ENCODE measurements at regions not wholly inside any gene's neighbourhood (a gene's known extent, or its start where the extent isn't known, plus 50 kb on each side); places are given as distances from the start of the nearest gene placed in this dataset.

DNA sequence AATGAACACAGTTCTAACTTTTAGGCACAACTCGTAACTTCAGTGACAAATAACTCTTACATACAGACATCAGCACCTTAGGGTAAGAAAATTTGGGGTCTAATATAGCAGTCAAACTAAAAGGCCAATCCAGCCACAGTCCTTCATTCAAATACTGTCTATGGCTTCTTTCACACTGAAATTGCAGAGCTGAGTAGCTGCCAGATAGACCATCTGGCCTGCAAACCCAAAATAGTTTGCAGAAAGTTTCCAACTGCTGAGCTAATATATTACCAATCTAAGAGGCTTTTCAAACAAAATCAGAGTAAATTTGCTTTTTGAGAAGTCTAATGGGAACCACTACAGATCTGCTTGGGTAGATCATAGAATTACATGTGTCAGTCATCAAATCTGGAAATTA lies 183.4 kb downstream of the GALR1 start:
- Mint-ChIP-seq H3K9me3 (peaks cover 0 to 3% (median 0%) of the 10 kb centered on the region in 7 donors), H3K27ac (no peak overlapping the region), H3K4me3 (no peak overlapping the region), H3K27me3 (peaks cover 39% of the 10 kb centered on the region), H3K4me1 (no peaks in the 10 kb centered on the region), H3K36me3 (no peaks in the 10 kb centered on the region)
- ATAC-seq (ENCODE audit: low read depth in 2 of 2) (no peak), DNase-seq (no peak)
- no peaks in the 10 kb centered on the region for H3K36me3 ChIP-seq (ENCODE audit: control insufficient read depth, insufficient read depth, low read length)
- H3K4me3 ChIP-seq (ENCODE audit: low read depth, low read length), result no peak overlapping the region
- H3K4me1 ChIP-seq (ENCODE audit: control insufficient read depth, insufficient read depth, low read length, poor library complexity, severe bottlenecking), result no peaks in the 10 kb centered on the region
- H3K27ac ChIP-seq (ENCODE audit: insufficient read depth, low read length, poor library complexity, severe bottlenecking), result no peak overlapping the region
- H3K9me3 ChIP-seq (ENCODE audit: control insufficient read depth in 2 of 2, low read length in 2 of 2), result no peaks in the 10 kb centered on the region
- H3K27me3 ChIP-seq (ENCODE audit: control insufficient read depth, insufficient read depth, low read length), result no peaks in the 10 kb centered on the region

DNA sequence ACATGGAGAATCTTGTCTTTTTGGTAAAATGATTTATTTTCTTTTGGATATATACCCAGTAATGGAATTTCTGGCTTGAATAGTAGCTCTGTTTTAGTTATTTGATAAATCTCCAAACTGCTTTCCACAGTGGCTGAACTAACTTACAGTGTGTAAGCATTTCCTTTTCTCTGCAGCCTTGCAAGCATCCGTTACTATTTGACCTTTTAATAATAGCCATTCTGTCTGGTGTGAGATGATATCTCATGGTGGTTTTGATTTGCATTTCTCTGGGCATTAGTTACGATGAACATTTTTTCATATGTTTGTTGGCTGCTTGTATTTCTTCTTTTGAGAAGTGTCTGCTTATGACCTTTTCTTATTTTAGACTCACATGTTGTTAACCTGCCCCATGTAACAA lies 190.2 kb downstream of the GALR1 start:
- H3K36me3 Mint-ChIP-seq, result no peaks in the 10 kb centered on the region

DNA sequence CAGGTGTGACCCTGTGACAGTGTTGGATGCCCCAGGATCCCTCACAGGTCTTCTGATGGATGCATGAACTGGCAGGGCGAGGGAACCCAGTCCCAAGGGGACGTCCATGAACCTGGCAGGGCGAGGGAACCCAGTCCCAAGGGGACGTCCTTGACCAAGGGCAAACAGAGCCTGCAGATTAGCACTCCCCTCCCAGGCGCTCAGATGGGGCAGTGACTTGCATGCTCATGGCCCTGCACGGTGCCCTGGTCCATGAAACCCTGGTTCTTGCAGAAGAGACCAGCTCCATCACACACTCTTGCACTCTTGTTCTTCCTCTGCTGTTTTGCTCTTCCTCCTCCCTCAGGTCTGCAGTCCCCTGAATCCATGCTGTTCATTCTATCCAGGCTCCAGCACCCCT lies 192.7 kb downstream of the GALR1 start:
- no peaks in the 10 kb centered on the region for H3K4me1 Mint-ChIP-seq
- H3K27ac ChIP-seq (ENCODE audit: insufficient read depth, low read length, poor library complexity, severe bottlenecking), result no peak overlapping the region

More for the DNA sequence above, 190.2 kb downstream of the GALR1 start:
- no peak overlapping the region for H3K27ac Mint-ChIP-seq
- ATAC-seq (ENCODE audit: low read depth in 2 of 2) (no peak), DNase-seq (no peak)
- H3K36me3 ChIP-seq (ENCODE audit: control insufficient read depth, insufficient read depth, low read length), result no peaks in the 10 kb centered on the region
- no peaks in the 10 kb centered on the region for H3K4me1 Mint-ChIP-seq
- no peaks in the 10 kb centered on the region for H3K9me3 Mint-ChIP-seq
- H3K27me3 ChIP-seq (ENCODE audit: control insufficient read depth, insufficient read depth, low read length), result peaks cover 2% of the 10 kb centered on the region
- H3K4me1 ChIP-seq (ENCODE audit: control insufficient read depth, insufficient read depth, low read length, poor library complexity, severe bottlenecking), result no peaks in the 10 kb centered on the region
- H3K27me3 Mint-ChIP-seq, result peaks cover 19% of the 10 kb centered on the region
- H3K9me3 ChIP-seq (ENCODE audit: control insufficient read depth in 2 of 2, low read length in 2 of 2), result no peaks in the 10 kb centered on the region
- no peak overlapping the region for H3K4me3 Mint-ChIP-seq
- no peak overlapping the region for H3K27ac ChIP-seq (ENCODE audit: insufficient read depth, low read length, poor library complexity, severe bottlenecking)
- H3K4me3 ChIP-seq (ENCODE audit: low read depth, low read length), result no peak overlapping the region

DNA sequence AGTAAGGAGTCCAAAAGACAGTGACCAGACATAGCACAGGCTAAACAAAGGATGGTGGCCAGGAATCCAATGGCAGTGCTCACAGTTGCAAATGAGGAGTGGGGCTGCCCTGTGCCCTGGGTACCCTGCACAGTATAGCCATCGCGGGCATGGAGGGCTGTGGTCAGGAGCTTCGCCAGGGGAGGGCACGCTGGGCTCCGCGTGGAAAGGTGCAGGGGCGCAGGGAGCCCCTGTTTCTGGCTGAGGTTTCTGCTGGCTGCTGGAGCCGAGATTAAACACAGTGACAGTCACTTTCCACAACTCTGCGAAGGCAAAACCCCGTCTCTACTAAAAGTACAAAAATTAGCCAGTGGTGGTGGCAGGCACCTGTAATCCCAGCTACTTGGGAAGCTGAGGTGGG lies 194.7 kb downstream of the GALR1 start:
- H3K36me3 Mint-ChIP-seq, result no peaks in the 10 kb centered on the region

More for the DNA sequence above, 192.7 kb downstream of the GALR1 start:
- Histone ChIP-seq H3K9me3 (ENCODE audit: control insufficient read depth in 2 of 2, low read length in 2 of 2) (no peaks in the 10 kb centered on the region), H3K4me3 (ENCODE audit: low read depth, low read length) (no peak overlapping the region), H3K4me1 (ENCODE audit: control insufficient read depth, insufficient read depth, low read length, poor library complexity, severe bottlenecking) (no peaks in the 10 kb centered on the region), H3K36me3 (ENCODE audit: control insufficient read depth, insufficient read depth, low read length) (no peaks in the 10 kb centered on the region), H3K27me3 (ENCODE audit: control insufficient read depth, insufficient read depth, low read length) (peaks cover 2% of the 10 kb centered on the region)
- Mint-ChIP-seq H3K36me3 (no peaks in the 10 kb centered on the region), H3K27ac (peak overlapping the region in 1 of 3 donors; percentile 53), H3K4me3 (no peak overlapping the region), H3K9me3 (no peaks in the 10 kb centered on the region), H3K27me3 (peaks cover 8% of the 10 kb centered on the region)
- DNase-seq, result no peak
- ATAC-seq (ENCODE audit: low read depth in 2 of 2), result no peak

DNA sequence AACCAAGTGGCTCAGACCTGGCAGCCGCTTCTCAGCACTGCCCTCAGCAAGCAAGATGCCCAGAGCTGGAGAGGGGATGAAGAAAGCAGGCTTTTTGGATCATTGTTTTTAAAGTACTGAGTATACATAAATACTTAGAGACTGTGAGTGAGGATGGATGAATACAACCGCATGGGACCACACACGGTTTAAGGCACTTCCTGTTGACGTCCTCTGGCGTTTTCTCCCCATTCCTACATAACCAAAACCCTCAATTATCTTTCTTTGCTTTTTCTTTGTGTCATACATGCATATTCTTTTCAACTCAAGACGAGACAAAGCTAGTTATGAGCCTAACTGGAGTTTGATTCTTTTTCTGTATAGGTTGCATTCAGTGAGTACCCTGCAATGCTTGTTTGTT lies 198.4 kb downstream of the GALR1 start:
- DNase-seq (no peak), ATAC-seq (ENCODE audit: low read depth in 2 of 2) (no peak)
- H3K27ac Mint-ChIP-seq, result no peak overlapping the region
- no peaks in the 10 kb centered on the region for H3K4me1 Mint-ChIP-seq
- no peak overlapping the region for H3K4me3 ChIP-seq (ENCODE audit: low read depth, low read length)
- no peak overlapping the region for H3K27ac ChIP-seq (ENCODE audit: insufficient read depth, low read length, poor library complexity, severe bottlenecking)
- H3K36me3 ChIP-seq (ENCODE audit: control insufficient read depth, insufficient read depth, low read length), result no peaks in the 10 kb centered on the region
- no peaks in the 10 kb centered on the region for H3K9me3 ChIP-seq (ENCODE audit: control insufficient read depth in 2 of 2, low read length in 2 of 2)
- no peaks in the 10 kb centered on the region for H3K36me3 Mint-ChIP-seq
- H3K27me3 Mint-ChIP-seq, result peaks cover 11% of the 10 kb centered on the region
- H3K27me3 ChIP-seq (ENCODE audit: control insufficient read depth, insufficient read depth, low read length), result peaks cover 4% of the 10 kb centered on the region
- no peak overlapping the region for H3K4me3 Mint-ChIP-seq
- H3K9me3 Mint-ChIP-seq, result peaks cover 0 to 1% (median 0%) of the 10 kb centered on the region in 7 donors
- H3K4me1 ChIP-seq (ENCODE audit: control insufficient read depth, insufficient read depth, low read length, poor library complexity, severe bottlenecking), result no peaks in the 10 kb centered on the region

More for the DNA sequence above, 194.7 kb downstream of the GALR1 start:
- Mint-ChIP-seq H3K4me3 (no peak overlapping the region), H3K27ac (no peak overlapping the region), H3K27me3 (peaks cover 15% of the 10 kb centered on the region), H3K9me3 (peaks cover 0 to 1% (median 0%) of the 10 kb centered on the region in 7 donors), H3K4me1 (no peaks in the 10 kb centered on the region)
- peaks cover 2% of the 10 kb centered on the region for H3K27me3 ChIP-seq (ENCODE audit: control insufficient read depth, insufficient read depth, low read length)
- ATAC-seq (ENCODE audit: low read depth in 2 of 2), result no peak
- no peak overlapping the region for H3K4me3 ChIP-seq (ENCODE audit: low read depth, low read length)
- H3K9me3 ChIP-seq (ENCODE audit: control insufficient read depth in 2 of 2, low read length in 2 of 2), result no peaks in the 10 kb centered on the region
- H3K27ac ChIP-seq (ENCODE audit: insufficient read depth, low read length, poor library complexity, severe bottlenecking), result no peak overlapping the region
- H3K4me1 ChIP-seq (ENCODE audit: control insufficient read depth, insufficient read depth, low read length, poor library complexity, severe bottlenecking), result no peaks in the 10 kb centered on the region
- H3K36me3 ChIP-seq (ENCODE audit: control insufficient read depth, insufficient read depth, low read length), result no peaks in the 10 kb centered on the region
- DNase-seq, result no peak

DNA sequence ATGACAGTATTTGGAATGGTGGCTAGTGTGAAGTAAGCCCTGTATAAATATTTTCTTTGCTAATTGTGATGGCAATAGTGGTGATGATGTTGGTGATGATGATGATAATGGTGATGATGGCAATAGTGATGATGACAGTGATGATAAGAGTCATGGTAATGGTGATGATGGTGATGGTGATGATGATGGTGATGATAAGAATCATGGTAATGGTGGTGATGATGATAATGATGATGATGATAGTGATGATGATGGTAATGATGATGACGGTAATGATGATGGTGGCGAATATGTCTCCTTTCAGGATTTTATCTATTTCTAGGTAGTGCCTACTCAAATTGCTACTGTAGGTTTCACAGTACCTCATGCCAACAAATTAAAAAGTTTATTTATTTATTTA lies 205.4 kb downstream of the GALR1 start:
- Mint-ChIP-seq H3K36me3 (no peaks in the 10 kb centered on the region), H3K27ac (no peak overlapping the region), H3K4me1 (no peaks in the 10 kb centered on the region), H3K4me3 (no peak overlapping the region), H3K27me3 (peaks cover 8% of the 10 kb centered on the region), H3K9me3 (peaks cover 0 to 2% (median 0%) of the 10 kb centered on the region in 7 donors)
- H3K36me3 ChIP-seq (ENCODE audit: control insufficient read depth, insufficient read depth, low read length), result no peaks in the 10 kb centered on the region
- ATAC-seq (ENCODE audit: low read depth in 2 of 2) (no peak), DNase-seq (no peak)
- peaks cover 4% of the 10 kb centered on the region for H3K27me3 ChIP-seq (ENCODE audit: control insufficient read depth, insufficient read depth, low read length)
- H3K4me1 ChIP-seq (ENCODE audit: control insufficient read depth, insufficient read depth, low read length, poor library complexity, severe bottlenecking), result no peaks in the 10 kb centered on the region
- no peak overlapping the region for H3K27ac ChIP-seq (ENCODE audit: insufficient read depth, low read length, poor library complexity, severe bottlenecking)
- H3K9me3 ChIP-seq (ENCODE audit: control insufficient read depth in 2 of 2, low read length in 2 of 2), result no peaks in the 10 kb centered on the region
- no peak overlapping the region for H3K4me3 ChIP-seq (ENCODE audit: low read depth, low read length)

GRCh38 chr18:77457681-77458080 lies 208.0 kb downstream of the GALR1 start:
- Mint-ChIP-seq H3K36me3 (no peaks in the 10 kb centered on the region), H3K27ac (no peak overlapping the region), H3K27me3 (peaks cover 10% of the 10 kb centered on the region), H3K4me3 (no peak overlapping the region), H3K9me3 (peaks cover 0 to 2% (median 0%) of the 10 kb centered on the region in 7 donors), H3K4me1 (no peaks in the 10 kb centered on the region)
- Histone ChIP-seq H3K9me3 (ENCODE audit: control insufficient read depth in 2 of 2, low read length in 2 of 2) (no peaks in the 10 kb centered on the region), H3K27me3 (ENCODE audit: control insufficient read depth, insufficient read depth, low read length) (peaks cover 4% of the 10 kb centered on the region), H3K36me3 (ENCODE audit: control insufficient read depth, insufficient read depth, low read length) (no peaks in the 10 kb centered on the region), H3K4me3 (ENCODE audit: low read depth, low read length) (no peak overlapping the region), H3K4me1 (ENCODE audit: control insufficient read depth, insufficient read depth, low read length, poor library complexity, severe bottlenecking) (no peaks in the 10 kb centered on the region), H3K27ac (ENCODE audit: insufficient read depth, low read length, poor library complexity, severe bottlenecking) (no peak overlapping the region)
- ATAC-seq (ENCODE audit: low read depth in 2 of 2) (no peak), DNase-seq (no peak)

GRCh38 chr18:77461062-77461688 lies 211.5 kb downstream of the GALR1 start:
- Mint-ChIP-seq H3K9me3 (no peaks in the 10 kb centered on the region), H3K4me1 (no peaks in the 10 kb centered on the region), H3K27me3 (peaks cover 16% of the 10 kb centered on the region), H3K4me3 (no peak overlapping the region), H3K36me3 (no peaks in the 10 kb centered on the region), H3K27ac (no peak overlapping the region)
- H3K4me1 ChIP-seq (ENCODE audit: control insufficient read depth, insufficient read depth, low read length, poor library complexity, severe bottlenecking), result no peaks in the 10 kb centered on the region
- H3K9me3 ChIP-seq (ENCODE audit: control insufficient read depth in 2 of 2, low read length in 2 of 2), result no peaks in the 10 kb centered on the region
- peaks cover 4% of the 10 kb centered on the region for H3K27me3 ChIP-seq (ENCODE audit: control insufficient read depth, insufficient read depth, low read length)
- no peaks in the 10 kb centered on the region for H3K36me3 ChIP-seq (ENCODE audit: control insufficient read depth, insufficient read depth, low read length)
- no peak overlapping the region for H3K27ac ChIP-seq (ENCODE audit: insufficient read depth, low read length, poor library complexity, severe bottlenecking)
- ATAC-seq (ENCODE audit: low read depth in 2 of 2) (no peak), DNase-seq (no peak)
- H3K4me3 ChIP-seq (ENCODE audit: low read depth, low read length), result no peak overlapping the region
